Liver (tissue), 8 donors: ENCODE measurements at regions not wholly inside any gene's neighbourhood (a gene's known extent, or its start where the extent isn't known, plus 50 kb on each side); places are given as distances from the start of the nearest gene placed in this dataset.

Source experiments
- DNase-seq: peaks from one replicate; pipeline ENCODE4 v3.0.0-alpha.2; 2017; ENCODE audit warnings: low spot score
- H3K27ac ChIP-seq, 2 donors: one replicate each; pipeline ENCODE4 v1.7.0; 2013; ENCODE audit warnings: inconsistent platforms in 2 of 2, low read length in 2 of 2, control low read depth in 1 of 2, low read depth in 1 of 2, mild to moderate bottlenecking in 1 of 2
- H3K27me3 ChIP-seq, 4 donors: one replicate each; pipeline versions ENCODE4 v1.6.1 to v1.7.0; 2013; ENCODE audit warnings: low read length in 3 of 4, inconsistent platforms in 1 of 4, mild to moderate bottlenecking in 1 of 4, moderate library complexity in 1 of 4; ENCODE audit not compliant: control insufficient read depth in 4 of 4, insufficient read depth in 4 of 4
- H3K36me3 ChIP-seq, 4 donors: one replicate each; pipeline versions ENCODE4 v1.6.1 to v1.7.0; 2013; ENCODE audit warnings: low read length in 3 of 4, mild to moderate bottlenecking in 3 of 4, low read depth in 1 of 4, moderate library complexity in 1 of 4; ENCODE audit not compliant: control insufficient read depth in 4 of 4, insufficient read depth in 3 of 4
- H3K4me1 ChIP-seq, 4 donors: one replicate each; pipeline versions ENCODE4 v1.6.1 to v1.7.0; 2013; ENCODE audit warnings: low read length in 3 of 4, mild to moderate bottlenecking in 3 of 4, moderate library complexity in 1 of 4; ENCODE audit not compliant: control insufficient read depth in 4 of 4, insufficient read depth in 4 of 4
- H3K4me3 ChIP-seq, 3 donors: one replicate each; pipeline versions ENCODE4 v1.6.1 to v1.7.0; 2013; ENCODE audit warnings: low read length in 3 of 3, control low read depth in 1 of 3, low read depth in 1 of 3, mild to moderate bottlenecking in 1 of 3
- H3K9ac ChIP-seq, 2 donors: one replicate each; pipeline ENCODE4 v1.7.0; 2013; ENCODE audit warnings: low read length in 2 of 2, mild to moderate bottlenecking in 2 of 2, moderate library complexity in 2 of 2, control low read depth in 1 of 2, low read depth in 1 of 2
- H3K9me3 ChIP-seq, 4 donors: one replicate each; pipeline versions ENCODE4 v1.6.1 to v1.7.0; 2013; ENCODE audit warnings: low read length in 3 of 4; ENCODE audit not compliant: control insufficient read depth in 4 of 4
- EGR1 ChIP-seq, 2 donors: IDR thresholded peaks; 2 replicates each; pipeline ENCODE4 v1.6.1; 2016 to 2018; ENCODE audit warnings: antibody characterized with exemption in 2 of 2, low read depth in 2 of 2
- FOXA1 ChIP-seq: IDR thresholded peaks from 2 replicates; pipeline ENCODE4 v1.6.1; 2016; ENCODE audit warnings: antibody characterized with exemption
- FOXA2 ChIP-seq: IDR thresholded peaks from 2 replicates; pipeline ENCODE4 v1.6.1; 2016; ENCODE audit warnings: antibody characterized with exemption
- GABPA ChIP-seq, 2 donors: IDR thresholded peaks in 1 of 2; conservative IDR thresholded peaks in 1 of 2; 2 replicates each; pipeline ENCODE4 v1.6.1; 2016; ENCODE audit warnings: antibody characterized with exemption in 2 of 2, mild to moderate bottlenecking in 1 of 2, moderate library complexity in 1 of 2
- HNF4A ChIP-seq, 2 donors: conservative IDR thresholded peaks; 2 replicates each; pipeline ENCODE4 v1.6.1; 2016; ENCODE audit warnings: antibody characterized with exemption in 2 of 2, mild to moderate bottlenecking in 2 of 2
- HNF4G ChIP-seq: IDR thresholded peaks from 2 replicates; pipeline ENCODE4 v1.6.1; 2016; ENCODE audit warnings: antibody characterized with exemption
- JUND ChIP-seq, 2 donors: IDR thresholded peaks; 2 replicates each; pipeline ENCODE4 v1.6.1; 2016; ENCODE audit warnings: antibody characterized with exemption in 2 of 2
- NR2F2 ChIP-seq: IDR thresholded peaks from 2 replicates; pipeline ENCODE4 v1.6.1; 2016; ENCODE audit warnings: antibody characterized with exemption
- RAD21 ChIP-seq, 2 donors: IDR thresholded peaks; 2 replicates each; pipeline ENCODE4 v1.6.1; 2016; ENCODE audit warnings: antibody characterized with exemption in 2 of 2, mild to moderate bottlenecking in 2 of 2
- RXRA ChIP-seq, 2 donors: IDR thresholded peaks; 2 replicates each; pipeline ENCODE4 v1.6.1; 2017 to 2018; ENCODE audit warnings: antibody characterized with exemption in 2 of 2, mild to moderate bottlenecking in 1 of 2
- SP1 ChIP-seq: IDR thresholded peaks from 2 replicates; pipeline ENCODE4 v1.6.1; 2018; ENCODE audit warnings: antibody characterized with exemption, mild to moderate bottlenecking
- TAF1 ChIP-seq: conservative IDR thresholded peaks from 2 replicates; pipeline ENCODE4 v1.6.1; 2016; ENCODE audit warnings: antibody characterized with exemption, mild to moderate bottlenecking
- WGBS: extraction: QIAGEN DNeasy Blood & Tissue Kit; methylation state at CpG from one replicate; pipeline ENCODE4 v1.1.7; 2013; 5-methylcytosine and 5-hydroxymethylcytosine counted together
- TF ChIP-seq, protein P1 (sequence below): fragments of 150-350 bp; IDR thresholded peaks from 2 replicates; pipeline ENCODE4 v1.5.1; 2017; ENCODE audit warnings: improper control_type of control experiment, low read depth, low read length; ENCODE audit not compliant: missing input control
- TF ChIP-seq, protein P2 (sequence below): IDR thresholded peaks from 2 replicates; pipeline ENCODE4 v1.6.1; 2016; ENCODE audit warnings: antibody characterized with exemption
- TF ChIP-seq, protein P3 (sequence below): IDR thresholded peaks from 2 replicates; pipeline ENCODE4 v1.6.1; 2016; ENCODE audit warnings: antibody characterized with exemption, mild to moderate bottlenecking
- TF ChIP-seq, protein P4 (sequence below): IDR thresholded peaks from 2 replicates; pipeline ENCODE4 v1.6.1; 2016; ENCODE audit warnings: antibody characterized with exemption
- donor health status: healthy.
- donor health status: healthy.
- donor health status: healthy.
- donor health status: healthy.
- donor health status: healthy.

DNA sequence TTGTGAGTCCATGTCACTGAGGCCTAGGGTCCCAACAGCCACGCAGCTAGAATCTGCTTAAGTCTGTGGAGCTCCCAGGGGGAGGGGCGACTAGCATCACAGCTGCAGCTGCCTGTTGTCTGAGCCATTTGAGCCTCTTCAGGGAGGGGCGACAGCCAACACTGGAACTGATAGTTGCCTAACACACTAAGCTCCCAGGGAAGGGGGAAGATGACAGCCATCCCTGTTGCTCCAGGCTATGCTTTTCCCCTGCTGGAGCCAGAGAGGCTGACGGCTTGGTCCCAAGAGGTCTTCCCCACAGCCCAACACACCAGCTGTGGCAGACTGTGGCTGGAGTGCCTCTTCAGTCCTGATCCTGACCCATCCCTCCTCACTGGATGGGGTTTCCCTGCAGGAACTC, 817.5 kb downstream of the NXPH1 start (continued):
- TF ChIP-seq, protein P1, sequence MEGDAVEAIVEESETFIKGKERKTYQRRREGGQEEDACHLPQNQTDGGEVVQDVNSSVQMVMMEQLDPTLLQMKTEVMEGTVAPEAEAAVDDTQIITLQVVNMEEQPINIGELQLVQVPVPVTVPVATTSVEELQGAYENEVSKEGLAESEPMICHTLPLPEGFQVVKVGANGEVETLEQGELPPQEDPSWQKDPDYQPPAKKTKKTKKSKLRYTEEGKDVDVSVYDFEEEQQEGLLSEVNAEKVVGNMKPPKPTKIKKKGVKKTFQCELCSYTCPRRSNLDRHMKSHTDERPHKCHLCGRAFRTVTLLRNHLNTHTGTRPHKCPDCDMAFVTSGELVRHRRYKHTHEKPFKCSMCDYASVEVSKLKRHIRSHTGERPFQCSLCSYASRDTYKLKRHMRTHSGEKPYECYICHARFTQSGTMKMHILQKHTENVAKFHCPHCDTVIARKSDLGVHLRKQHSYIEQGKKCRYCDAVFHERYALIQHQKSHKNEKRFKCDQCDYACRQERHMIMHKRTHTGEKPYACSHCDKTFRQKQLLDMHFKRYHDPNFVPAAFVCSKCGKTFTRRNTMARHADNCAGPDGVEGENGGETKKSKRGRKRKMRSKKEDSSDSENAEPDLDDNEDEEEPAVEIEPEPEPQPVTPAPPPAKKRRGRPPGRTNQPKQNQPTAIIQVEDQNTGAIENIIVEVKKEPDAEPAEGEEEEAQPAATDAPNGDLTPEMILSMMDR, result no peak
- TF ChIP-seq SP1 (no peak), TAF1 (no peak)
- TF ChIP-seq, protein P2, sequence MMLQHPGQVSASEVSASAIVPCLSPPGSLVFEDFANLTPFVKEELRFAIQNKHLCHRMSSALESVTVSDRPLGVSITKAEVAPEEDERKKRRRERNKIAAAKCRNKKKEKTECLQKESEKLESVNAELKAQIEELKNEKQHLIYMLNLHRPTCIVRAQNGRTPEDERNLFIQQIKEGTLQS, result no peak

DNA sequence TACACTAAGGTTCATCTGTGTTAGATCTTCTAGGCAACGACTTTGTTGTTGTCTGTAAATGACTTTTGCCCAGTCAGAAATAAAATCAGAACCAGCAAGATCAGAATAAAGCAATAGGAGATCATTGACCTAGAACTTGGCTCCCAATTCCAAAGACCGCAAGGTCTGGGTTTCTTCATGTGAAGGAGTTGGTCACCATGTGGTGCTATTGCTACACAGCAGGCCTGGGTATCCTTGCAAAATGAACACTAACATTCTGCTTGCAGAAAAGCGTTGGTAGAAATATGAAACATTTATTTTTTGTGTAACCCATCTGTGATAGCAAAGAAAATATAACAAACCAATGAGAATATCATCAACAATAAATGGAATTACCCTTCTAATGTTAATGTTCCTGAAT, 831.0 kb downstream of the NXPH1 start:
- DNase-seq, result no peak
- peaks cover 0 to 3% (median under 1%) of the 10 kb centered on the region in 4 donors for H3K9me3 ChIP-seq
- no peaks in the 10 kb centered on the region for H3K27me3 ChIP-seq
- WGBS, result 43% methylated on average over 3 of the region's 3 CpGs
- H3K36me3 ChIP-seq, result no peaks in the 10 kb centered on the region
- H3K9ac ChIP-seq, result no peak overlapping the region
- TF ChIP-seq NR2F2 (no peak), RXRA (IDR thresholded peaks at IDR 0.05) (peak in 1 of 2 donors; percentile 11), RAD21 (IDR thresholded peaks at IDR 0.05) (peak; percentile 40 to 57)
- TF ChIP-seq, protein P1, result no peak
- H3K27ac ChIP-seq, result no peak overlapping the region
- no peak overlapping the region for H3K4me3 ChIP-seq
- H3K4me1 ChIP-seq, result no peaks in the 10 kb centered on the region

DNA sequence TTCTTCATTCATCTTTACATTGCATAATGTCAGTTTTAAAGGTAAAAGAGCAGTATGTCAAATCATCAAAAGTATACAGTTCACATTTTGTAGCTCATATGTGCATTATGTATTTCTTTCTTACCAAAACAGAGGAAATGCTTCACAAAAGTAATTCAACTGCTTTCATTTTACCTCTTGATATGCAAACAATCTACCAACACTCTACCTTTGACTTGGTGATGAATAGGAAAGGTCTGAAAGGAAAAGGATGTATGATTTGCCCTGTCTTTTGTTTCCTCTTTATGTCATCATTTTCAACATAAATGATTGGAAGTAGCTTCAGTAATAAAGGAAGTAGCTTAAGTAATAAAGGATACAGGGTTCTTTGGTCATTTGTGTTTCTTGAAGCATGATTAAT, 846.7 kb downstream of the NXPH1 start:
- H3K9me3 ChIP-seq, result no peaks in the 10 kb centered on the region
- H3K27ac ChIP-seq, result no peak overlapping the region

More for the DNA sequence above, 846.7 kb downstream of the NXPH1 start:
- no peak overlapping the region for H3K4me3 ChIP-seq
- no peaks in the 10 kb centered on the region for H3K27me3 ChIP-seq
- no peak for TF ChIP-seq JUND (IDR thresholded peaks at IDR 0.05)
- no peak for TF ChIP-seq FOXA2
- TF ChIP-seq FOXA1, result no peak
- TF ChIP-seq, protein P3, sequence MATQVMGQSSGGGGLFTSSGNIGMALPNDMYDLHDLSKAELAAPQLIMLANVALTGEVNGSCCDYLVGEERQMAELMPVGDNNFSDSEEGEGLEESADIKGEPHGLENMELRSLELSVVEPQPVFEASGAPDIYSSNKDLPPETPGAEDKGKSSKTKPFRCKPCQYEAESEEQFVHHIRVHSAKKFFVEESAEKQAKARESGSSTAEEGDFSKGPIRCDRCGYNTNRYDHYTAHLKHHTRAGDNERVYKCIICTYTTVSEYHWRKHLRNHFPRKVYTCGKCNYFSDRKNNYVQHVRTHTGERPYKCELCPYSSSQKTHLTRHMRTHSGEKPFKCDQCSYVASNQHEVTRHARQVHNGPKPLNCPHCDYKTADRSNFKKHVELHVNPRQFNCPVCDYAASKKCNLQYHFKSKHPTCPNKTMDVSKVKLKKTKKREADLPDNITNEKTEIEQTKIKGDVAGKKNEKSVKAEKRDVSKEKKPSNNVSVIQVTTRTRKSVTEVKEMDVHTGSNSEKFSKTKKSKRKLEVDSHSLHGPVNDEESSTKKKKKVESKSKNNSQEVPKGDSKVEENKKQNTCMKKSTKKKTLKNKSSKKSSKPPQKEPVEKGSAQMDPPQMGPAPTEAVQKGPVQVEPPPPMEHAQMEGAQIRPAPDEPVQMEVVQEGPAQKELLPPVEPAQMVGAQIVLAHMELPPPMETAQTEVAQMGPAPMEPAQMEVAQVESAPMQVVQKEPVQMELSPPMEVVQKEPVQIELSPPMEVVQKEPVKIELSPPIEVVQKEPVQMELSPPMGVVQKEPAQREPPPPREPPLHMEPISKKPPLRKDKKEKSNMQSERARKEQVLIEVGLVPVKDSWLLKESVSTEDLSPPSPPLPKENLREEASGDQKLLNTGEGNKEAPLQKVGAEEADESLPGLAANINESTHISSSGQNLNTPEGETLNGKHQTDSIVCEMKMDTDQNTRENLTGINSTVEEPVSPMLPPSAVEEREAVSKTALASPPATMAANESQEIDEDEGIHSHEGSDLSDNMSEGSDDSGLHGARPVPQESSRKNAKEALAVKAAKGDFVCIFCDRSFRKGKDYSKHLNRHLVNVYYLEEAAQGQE, result no peak
- no peak for TF ChIP-seq RXRA (IDR thresholded peaks at IDR 0.05)
- TF ChIP-seq GABPA (IDR thresholded peaks at IDR 0.05 in 1 of 2, conservative IDR thresholded peaks at IDR 0.05 in 1 of 2), result no peak
- no peak for TF ChIP-seq EGR1 (IDR thresholded peaks at IDR 0.05; ENCODE audit: low read depth in 2 of 2)
- no peak for TF ChIP-seq TAF1
- TF ChIP-seq, protein P1, result no peak
- no peak for TF ChIP-seq HNF4G
- TF ChIP-seq HNF4A (conservative IDR thresholded peaks at IDR 0.05), result no peak
- TF ChIP-seq, protein P4, sequence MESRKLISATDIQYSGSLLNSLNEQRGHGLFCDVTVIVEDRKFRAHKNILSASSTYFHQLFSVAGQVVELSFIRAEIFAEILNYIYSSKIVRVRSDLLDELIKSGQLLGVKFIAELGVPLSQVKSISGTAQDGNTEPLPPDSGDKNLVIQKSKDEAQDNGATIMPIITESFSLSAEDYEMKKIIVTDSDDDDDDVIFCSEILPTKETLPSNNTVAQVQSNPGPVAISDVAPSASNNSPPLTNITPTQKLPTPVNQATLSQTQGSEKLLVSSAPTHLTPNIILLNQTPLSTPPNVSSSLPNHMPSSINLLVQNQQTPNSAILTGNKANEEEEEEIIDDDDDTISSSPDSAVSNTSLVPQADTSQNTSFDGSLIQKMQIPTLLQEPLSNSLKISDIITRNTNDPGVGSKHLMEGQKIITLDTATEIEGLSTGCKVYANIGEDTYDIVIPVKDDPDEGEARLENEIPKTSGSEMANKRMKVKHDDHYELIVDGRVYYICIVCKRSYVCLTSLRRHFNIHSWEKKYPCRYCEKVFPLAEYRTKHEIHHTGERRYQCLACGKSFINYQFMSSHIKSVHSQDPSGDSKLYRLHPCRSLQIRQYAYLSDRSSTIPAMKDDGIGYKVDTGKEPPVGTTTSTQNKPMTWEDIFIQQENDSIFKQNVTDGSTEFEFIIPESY, result no peak
- no peak for TF ChIP-seq RAD21 (IDR thresholded peaks at IDR 0.05)
- no peak overlapping the region for H3K9ac ChIP-seq
- DNase-seq, result no peak
- H3K4me1 ChIP-seq, result no peaks in the 10 kb centered on the region
- no peaks in the 10 kb centered on the region for H3K36me3 ChIP-seq
